IMR-90 (cell line): ENCODE measurements at regions not wholly inside any gene's neighbourhood (a gene's known extent, or its start where the extent isn't known, plus 50 kb on each side); places are given as distances from the start of the nearest gene placed in this dataset.

ENCODE experiments used
- ATAC-seq: fragments of 200-7000 bp; cut with Tn5 transposase; 2 replicates; pipeline ENCODE4 v1.9.1; 2020; ENCODE audit warnings: low read depth, mild to moderate bottlenecking, moderate library complexity
- BruUV-seq: library from RNA; stranded (reverse); fragments of 400-500 nt; replicated peaks from 2 replicates; lab custom pipeline; 2021; lab: Mats Ljungman, UMichigan
- CTCF ChIA-PET: fragments of 300-600 bp; formaldehyde crosslinking; extraction: SDS; loops from one replicate; lab custom pipeline; 2021; ENCODE audit warnings: antibody characterized with exemption; lab: Yijun Ruan, JAX
- POLR2A ChIA-PET: fragments of 300-600 bp; sonication (Branson Sonifier 250); formaldehyde crosslinking; loops from one replicate; lab custom pipeline; 2022; ENCODE audit warnings: antibody characterized with exemption; ENCODE audit not compliant: unreplicated experiment; lab: Charles Lee
- DNase-seq: peaks from one replicate; pipeline ENCODE4 v3.0.0; 2013
- H2AFZ ChIP-seq: replicated peaks from 2 replicates; pipeline ENCODE3; 2013; ENCODE audit warnings: low read length, mild to moderate bottlenecking; ENCODE audit not compliant: poor library complexity
- H2AK5ac ChIP-seq: 2 replicates; pipeline ENCODE4 v1.6.1; 2013; ENCODE audit warnings: low read depth, low read length, inconsistent platforms
- H2AK9ac ChIP-seq: replicated peaks from 2 replicates; pipeline ENCODE3; 2013; ENCODE audit warnings: mild to moderate bottlenecking, low read depth, low read length, moderate library complexity; ENCODE audit not compliant: poor library complexity
- H2BK120ac ChIP-seq: 2 replicates; pipeline ENCODE4 v1.6.1; 2013; ENCODE audit warnings: low read depth, low read length, inconsistent platforms
- H2BK15ac ChIP-seq: 3 replicates; pipeline ENCODE4 v1.6.1; 2013; ENCODE audit warnings: low read depth, low read length, inconsistent platforms
- H2BK20ac ChIP-seq: 2 replicates; pipeline ENCODE4 v1.6.1; 2013; ENCODE audit warnings: low read depth, mild to moderate bottlenecking, inconsistent platforms, low read length, moderate library complexity
- H2BK5ac ChIP-seq: 2 replicates; pipeline ENCODE4 v1.6.1; 2013; ENCODE audit warnings: mild to moderate bottlenecking, low read depth, low read length, inconsistent platforms; ENCODE audit not compliant: poor library complexity, severe bottlenecking
- H3K14ac ChIP-seq: replicated peaks from 2 replicates; pipeline ENCODE4 v1.6.1; 2013; ENCODE audit warnings: low read depth, low read length, inconsistent platforms
- H3K18ac ChIP-seq: 2 replicates; pipeline ENCODE4 v1.6.1; 2013; ENCODE audit warnings: low read depth, low read length, control low read depth
- H3K23ac ChIP-seq: 2 replicates; pipeline ENCODE4 v1.6.1; 2013; ENCODE audit warnings: low read depth, low read length, inconsistent platforms
- H3K27ac ChIP-seq: 2 replicates; pipeline ENCODE4 v1.5.1; 2013; ENCODE audit warnings: mild to moderate bottlenecking, control low read depth, low read length; ENCODE audit not compliant: insufficient read depth
- H3K27me3 ChIP-seq: 2 replicates; pipeline ENCODE4 v1.6.1; 2013; ENCODE audit warnings: low read length; ENCODE audit not compliant: control insufficient read depth, insufficient read depth
- H3K36me3 ChIP-seq: 2 replicates; pipeline ENCODE4 v1.6.1; 2013; ENCODE audit warnings: low read length, mixed read lengths; ENCODE audit not compliant: control insufficient read depth, insufficient read depth
- H3K4ac ChIP-seq: 2 replicates; pipeline ENCODE4 v1.6.1; 2013; ENCODE audit warnings: low read depth, low read length, inconsistent platforms
- H3K4me1 ChIP-seq: 2 replicates; pipeline ENCODE4 v1.6.1; 2013; ENCODE audit warnings: low read length, mixed read lengths; ENCODE audit not compliant: control insufficient read depth, insufficient read depth
- H3K4me2 ChIP-seq: 2 replicates; pipeline ENCODE4 v1.6.1; 2013; ENCODE audit warnings: low read depth, mild to moderate bottlenecking, control low read depth, low read length, moderate library complexity
- H3K4me3 ChIP-seq: 2 replicates; pipeline ENCODE4 v1.5.1; 2013; ENCODE audit warnings: low read depth, mild to moderate bottlenecking, control low read depth, low read length, moderate library complexity; ENCODE audit not compliant: insufficient read depth
- H3K56ac ChIP-seq: 2 replicates; pipeline ENCODE4 v1.6.1; 2013; ENCODE audit warnings: low read length, inconsistent platforms; ENCODE audit not compliant: insufficient read depth; ENCODE audit errors: extremely low read depth
- H3K79me1 ChIP-seq, 2 experiments: 2 replicates each; pipeline ENCODE4 v1.6.1; 2013; ENCODE audit warnings: low read length in 2 of 2, inconsistent platforms in 1 of 2, low read depth in 1 of 2
- H3K9ac ChIP-seq: 2 replicates; pipeline ENCODE4 v1.6.1; 2013; ENCODE audit warnings: low read depth, low read length, control low read depth
- H3K9me1 ChIP-seq: 2 replicates; pipeline ENCODE4 v1.6.1; 2013; ENCODE audit warnings: low read length, inconsistent platforms; ENCODE audit not compliant: insufficient read depth
- H3K9me3 ChIP-seq: 2 replicates; pipeline ENCODE4 v1.6.1; 2013; ENCODE audit warnings: low read length; ENCODE audit not compliant: control insufficient read depth, insufficient read depth
- H4K20me1 ChIP-seq: 2 replicates; pipeline ENCODE4 v1.6.1; 2013; ENCODE audit warnings: low read length, inconsistent platforms; ENCODE audit not compliant: insufficient read depth
- H4K5ac ChIP-seq: 2 replicates; pipeline ENCODE4 v1.6.1; 2013; ENCODE audit warnings: mild to moderate bottlenecking, low read depth, low read length, control low read depth
- H4K8ac ChIP-seq, 2 experiments: 2 replicates each; pipeline ENCODE4 v1.6.1; 2013; ENCODE audit warnings: low read depth in 2 of 2, low read length in 2 of 2, control low read depth in 1 of 2, inconsistent platforms in 1 of 2
- H4K91ac ChIP-seq: 2 replicates; pipeline ENCODE4 v1.6.1; 2013; ENCODE audit warnings: low read depth, low read length, inconsistent platforms; ENCODE audit not compliant: insufficient read depth
- BHLHE40 ChIP-seq: fragments of 150-350 bp; IDR thresholded peaks from 2 replicates; pipeline ENCODE4 v1.6.1; 2016; ENCODE audit warnings: mild to moderate bottlenecking, low read depth, low read length
- CEBPB ChIP-seq: IDR thresholded peaks from 2 replicates; pipeline ENCODE4 v1.6.1; 2012; ENCODE audit warnings: low read depth, low read length, improper control_type of control experiment
- CHD1 ChIP-seq: IDR thresholded peaks from 2 replicates; pipeline ENCODE4 v1.6.1; 2012; ENCODE audit warnings: low read depth, low read length, improper control_type of control experiment
- CTCF ChIP-seq: conservative IDR thresholded peaks from 2 replicates; pipeline ENCODE4 v1.5.1; 2012; ENCODE audit warnings: mild to moderate bottlenecking, low read depth, low read length, improper control_type of control experiment
- ELK1 ChIP-seq: fragments of 150-350 bp; IDR thresholded peaks from 2 replicates; pipeline ENCODE4 v1.6.1; 2016; ENCODE audit warnings: low read depth, mild to moderate bottlenecking, low read length, moderate library complexity, borderline replicate concordance
- FOS ChIP-seq: fragments of 150-350 bp; IDR thresholded peaks from 2 replicates; pipeline ENCODE4 v1.6.1; 2016; ENCODE audit warnings: low read depth, low read length
- MAFK ChIP-seq: IDR thresholded peaks from 2 replicates; pipeline ENCODE4 v1.6.1; 2012; ENCODE audit warnings: low read depth, low read length, improper control_type of control experiment
- MAZ ChIP-seq: IDR thresholded peaks from 2 replicates; pipeline ENCODE4 v1.6.1; 2012; ENCODE audit warnings: low read depth, mild to moderate bottlenecking, low read length, improper control_type of control experiment, moderate library complexity, borderline replicate concordance
- MXI1 ChIP-seq: IDR thresholded peaks from 2 replicates; pipeline ENCODE4 v1.6.1; 2012; ENCODE audit warnings: low read depth, mild to moderate bottlenecking, low read length, moderate library complexity, borderline replicate concordance
- NFE2L2 ChIP-seq: fragments of 150-350 bp; IDR thresholded peaks from 2 replicates; pipeline ENCODE4 v1.6.1; 2016; ENCODE audit warnings: low read depth, mild to moderate bottlenecking, low read length
- POLR2A ChIP-seq: IDR thresholded peaks from 2 replicates; pipeline ENCODE4 v1.6.1; 2012; ENCODE audit warnings: mild to moderate bottlenecking, low read depth, low read length
- RAD21 ChIP-seq: IDR thresholded peaks from 2 replicates; pipeline ENCODE4 v1.6.1; 2012; ENCODE audit warnings: low read length, improper control_type of control experiment
- RCOR1 ChIP-seq: IDR thresholded peaks from 2 replicates; pipeline ENCODE4 v1.6.1; 2012; ENCODE audit warnings: mild to moderate bottlenecking, low read length, improper control_type of control experiment; ENCODE audit not compliant: insufficient replicate concordance
- RFX5 ChIP-seq: IDR thresholded peaks from 2 replicates; pipeline ENCODE4 v1.8.0; 2012; ENCODE audit warnings: low read depth, mild to moderate bottlenecking, low read length, moderate library complexity
- SMC3 ChIP-seq: fragments of 150-350 bp; IDR thresholded peaks from 2 replicates; pipeline ENCODE4 v1.6.1; 2016; ENCODE audit warnings: low read depth, mild to moderate bottlenecking, antibody characterized with exemption, low read length, moderate library complexity
- USF2 ChIP-seq: fragments of 150-350 bp; IDR thresholded peaks from 2 replicates; pipeline ENCODE4 v1.6.1; 2017; ENCODE audit warnings: mild to moderate bottlenecking, antibody characterized with exemption, low read length, low read depth
- WGBS, 2 experiments: methylation state at CpG; one replicate each; pipeline versions ENCODE4 v1.1.5 to v1.1.7; 2013; ENCODE audit warnings: missing lambda C conversion rate in 2 of 2; ENCODE audit not compliant: insufficient read length in 1 of 2; ENCODE audit errors: extremely low coverage in 2 of 2; 5-methylcytosine and 5-hydroxymethylcytosine counted together
- dilution Hi-C: fragments of 300-500 bp; cut with HindIII; formaldehyde crosslinking; loops from one replicate; pipeline ENCODE4 v1.14.3; 2018; ENCODE audit warnings: low sequenced_read_pairs; ENCODE audit not compliant: unreplicated experiment
- in situ Hi-C: fragments of 300-500 bp; cut with MboI; formaldehyde crosslinking; loops from 3 replicates; pipeline ENCODE4 v1.14.3; 2019; ENCODE audit warnings: low sequenced_read_pairs, inconsistent platforms, mixed read lengths
- intact Hi-C: fragments of 100-400 bp; cut with micrococcal nuclease; formaldehyde crosslinking; loops from 2 replicates; pipeline ENCODE4 v1.10.0; 2022

- H2BK15ac ChIP-seq = no peak overlapping the region
- H3K9me1 ChIP-seq = peaks cover 3% of the 10 kb centered on the region; the same call in 1 of the 2 replicates
- WGBS, 2 experiments = 71% methylated on average over 1 of the region's 9 CpGs; no CpG with 5 or more reads in 1 of the 2 experiments
- H3K36me3 ChIP-seq = no peaks in the 10 kb centered on the region
- no peak overlapping the region; the same call in 1 of the 2 replicates for H2AK5ac ChIP-seq
- peaks cover 7% of the 10 kb centered on the region for H3K4me1 ChIP-seq
- no peaks in the 10 kb centered on the region for H4K20me1 ChIP-seq
- intact Hi-C loops (loop anchor here (5.0 kb wide), 1 partner anchor 69 kb away; the partner anchor contains the start of gene DUSP22), dilution Hi-C loops (no loop called here), in situ Hi-C loops (no loop called here)
- no peak overlapping the region for H4K8ac ChIP-seq
- H3K4me2 ChIP-seq = no peak overlapping the region
- H3K14ac ChIP-seq = no peak overlapping the region
- no peak overlapping the region for H3K4ac ChIP-seq
- POLR2A ChIA-PET = no interaction called here
- no peak overlapping the region for H2AFZ ChIP-seq
- BruUV-seq = no TSS peak
- no peak overlapping the region for H3K27ac ChIP-seq
- no peak overlapping the region for H2BK120ac ChIP-seq
- no peak overlapping the region for H2AK9ac ChIP-seq
- H4K91ac ChIP-seq = no peak overlapping the region
- CTCF ChIA-PET = interaction anchor here (0.6 kb wide), 1 partner anchor 70 kb away, joined by 4 read pairs; no protein-coding TSS in a partner anchor
- no peak overlapping the region for H3K9ac ChIP-seq
- H2BK5ac ChIP-seq = no peak overlapping the region
- no peaks in the 10 kb centered on the region for H3K79me1 ChIP-seq
- H3K27me3 ChIP-seq = no peaks in the 10 kb centered on the region
- DNase-seq (no peak), ATAC-seq (no peak)
- H3K4me3 ChIP-seq = no peak overlapping the region
- TF ChIP-seq NFE2L2 (no peak), MXI1 (no peak), MAFK (no peak), RAD21 (no peak), MAZ (no peak), USF2 (no peak), CEBPB (no peak), RCOR1 (no peak), POLR2A (no peak), CTCF (no peak), RFX5 (no peak), SMC3 (no peak), CHD1 (no peak), ELK1 (no peak), BHLHE40 (no peak), FOS (no peak)
- no peaks in the 10 kb centered on the region for H3K9me3 ChIP-seq
- H4K5ac ChIP-seq = no peak overlapping the region
- H3K18ac ChIP-seq = no peak overlapping the region
- no peak overlapping the region for H3K56ac ChIP-seq
- H2BK20ac ChIP-seq = no peak overlapping the region
- no peak overlapping the region for H3K23ac ChIP-seq
These were observed 69.2 kb upstream of the DUSP22 start for GRCh38 chr6:223136-223535.
